Testis (tissue), 2 donors: ENCODE measurements at regions not wholly inside any gene's neighbourhood (a gene's known extent, or its start where the extent isn't known, plus 50 kb on each side); places are given as distances from the start of the nearest gene placed in this dataset.

Source experiments
- POLR2A ChIP-seq: fragments of 450-650 bp; IDR thresholded peaks from one replicate; pipeline ENCODE4 v1.6.1; 2017; ENCODE audit warnings: antibody characterized with exemption, mild to moderate bottlenecking, moderate library complexity
- TF ChIP-seq, protein P1 (sequence below), 3 experiments: fragments of 450-650 bp in 2 of 3; fragments of 200-600 bp in 1 of 3; sonication (generic) in 1 of 3; IDR thresholded peaks; one replicate each; pipeline ENCODE4 v1.5.1; 2016 to 2019; ENCODE audit warnings: antibody characterized with exemption in 3 of 3, mild to moderate bottlenecking in 2 of 3, moderate library complexity in 1 of 3

DNA sequence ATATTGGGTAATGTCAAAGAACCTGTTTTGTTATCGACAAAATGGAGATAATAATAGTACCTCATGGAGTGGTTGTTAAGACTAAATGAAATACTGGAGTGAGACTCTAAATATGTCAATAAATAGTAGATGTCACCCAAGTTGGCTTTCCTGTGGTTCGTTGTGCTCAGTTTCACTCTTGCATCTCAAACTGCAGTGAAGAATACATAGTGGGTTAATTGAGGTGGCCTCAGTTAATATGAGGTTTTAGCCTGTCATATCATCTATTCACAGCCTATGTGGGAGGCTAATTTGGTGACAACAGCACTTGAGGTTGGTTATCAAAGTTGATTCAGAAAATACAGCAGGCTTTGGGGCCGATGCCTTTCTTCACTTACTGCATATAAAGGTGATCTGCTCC is 485.5 kb upstream of the SUCLG2 start:
- TF ChIP-seq, protein P1, sequence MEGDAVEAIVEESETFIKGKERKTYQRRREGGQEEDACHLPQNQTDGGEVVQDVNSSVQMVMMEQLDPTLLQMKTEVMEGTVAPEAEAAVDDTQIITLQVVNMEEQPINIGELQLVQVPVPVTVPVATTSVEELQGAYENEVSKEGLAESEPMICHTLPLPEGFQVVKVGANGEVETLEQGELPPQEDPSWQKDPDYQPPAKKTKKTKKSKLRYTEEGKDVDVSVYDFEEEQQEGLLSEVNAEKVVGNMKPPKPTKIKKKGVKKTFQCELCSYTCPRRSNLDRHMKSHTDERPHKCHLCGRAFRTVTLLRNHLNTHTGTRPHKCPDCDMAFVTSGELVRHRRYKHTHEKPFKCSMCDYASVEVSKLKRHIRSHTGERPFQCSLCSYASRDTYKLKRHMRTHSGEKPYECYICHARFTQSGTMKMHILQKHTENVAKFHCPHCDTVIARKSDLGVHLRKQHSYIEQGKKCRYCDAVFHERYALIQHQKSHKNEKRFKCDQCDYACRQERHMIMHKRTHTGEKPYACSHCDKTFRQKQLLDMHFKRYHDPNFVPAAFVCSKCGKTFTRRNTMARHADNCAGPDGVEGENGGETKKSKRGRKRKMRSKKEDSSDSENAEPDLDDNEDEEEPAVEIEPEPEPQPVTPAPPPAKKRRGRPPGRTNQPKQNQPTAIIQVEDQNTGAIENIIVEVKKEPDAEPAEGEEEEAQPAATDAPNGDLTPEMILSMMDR (IDR thresholded peaks at IDR 0.05), result no peak
- TF ChIP-seq POLR2A, result no peak
